ENCODE measurements at regions not wholly inside any gene's neighbourhood (a gene's known extent, or its start where the extent isn't known, plus 50 kb on each side); places are given as distances from the start of the nearest gene placed in this dataset.
A peak's percentile ranks its signal among the peaks of the same experiment; 100 is the strongest.

- no peak overlapping the region for H3K4me3 ChIP-seq
- no peak overlapping the region for H3K27ac ChIP-seq
- WGBS (ENCODE audit: insufficient coverage, low coverage, low lambda C conversion rate, missing lambda C conversion rate), result 87% methylated on average over 5 of the region's 19 CpGs
- H3K9me3 ChIP-seq, result no peaks in the 10 kb centered on the region
- no peaks in the 10 kb centered on the region for H3K27me3 ChIP-seq
- H3K4me1 ChIP-seq, result no peaks in the 10 kb centered on the region
- no peak for DNase-seq
- no peaks in the 10 kb centered on the region for H3K36me3 ChIP-seq
- intact Hi-C loops (cut with DNase I), result no loop called here
- no peak for ATAC-seq
- no peak for TF ChIP-seq POLR2A (IDR thresholded peaks at IDR 0.05)
- no peak for TF ChIP-seq CTCF (IDR thresholded peaks at IDR 0.05)
Observed at GRCh38 chr10:78950656-78951587, 117.8 kb upstream of the ZMIZ1 start.

- Histone ChIP-seq H3K4me3 (no peak overlapping the region), H3K27ac (no peak overlapping the region), H3K9me3 (no peaks in the 10 kb centered on the region), H3K4me1 (no peaks in the 10 kb centered on the region), H3K36me3 (no peaks in the 10 kb centered on the region), H3K27me3 (no peaks in the 10 kb centered on the region)
- 53% methylated on average over 4 of the region's 4 CpGs for WGBS (ENCODE audit: insufficient coverage, low coverage, low lambda C conversion rate, missing lambda C conversion rate)
- intact Hi-C loops (cut with DNase I), result no loop called here
- TF ChIP-seq CTCF (IDR thresholded peaks at IDR 0.05) (no peak), POLR2A (IDR thresholded peaks at IDR 0.05) (no peak)
- ATAC-seq, result peak in 1 of 4 donors; percentile 52
- no peak for DNase-seq
Observed at GRCh38 chr10:78952030-78952429, 116.7 kb upstream of the ZMIZ1 start.

DNA sequence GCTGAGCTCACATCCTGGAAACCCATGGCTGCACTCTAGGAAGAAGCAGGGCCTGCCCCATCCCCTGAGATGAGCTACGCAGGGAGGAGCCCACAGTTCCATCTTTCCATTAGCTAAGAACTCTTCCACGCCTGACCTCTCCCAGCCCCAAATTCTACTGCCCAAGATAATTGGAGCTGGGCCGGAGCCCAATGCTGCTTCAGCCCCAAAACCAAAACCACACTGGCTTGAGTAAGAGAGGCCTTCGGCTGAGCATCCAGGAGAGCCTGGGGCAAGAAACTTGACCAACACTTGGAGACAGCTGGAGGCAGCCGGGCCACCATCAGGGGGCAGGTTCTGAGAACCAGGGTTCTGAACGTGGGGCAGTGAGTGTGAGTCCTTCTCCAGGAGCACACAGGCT, 116.1 kb upstream of the ZMIZ1 start:
- 50% methylated on average over 2 of the region's 6 CpGs for WGBS (ENCODE audit: insufficient coverage, low coverage, low lambda C conversion rate, missing lambda C conversion rate)
- intact Hi-C loops (cut with DNase I), result no loop called here
- ATAC-seq (peak in 1 of 4 donors; percentile 8), DNase-seq (no peak)
- H3K4me1 ChIP-seq, result no peaks in the 10 kb centered on the region
- no peaks in the 10 kb centered on the region for H3K9me3 ChIP-seq
- TF ChIP-seq CTCF (IDR thresholded peaks at IDR 0.05) (no peak), POLR2A (IDR thresholded peaks at IDR 0.05) (no peak)
- no peak overlapping the region for H3K4me3 ChIP-seq
- no peaks in the 10 kb centered on the region for H3K36me3 ChIP-seq
- H3K27ac ChIP-seq, result no peak overlapping the region
- H3K27me3 ChIP-seq, result no peaks in the 10 kb centered on the region

DNA sequence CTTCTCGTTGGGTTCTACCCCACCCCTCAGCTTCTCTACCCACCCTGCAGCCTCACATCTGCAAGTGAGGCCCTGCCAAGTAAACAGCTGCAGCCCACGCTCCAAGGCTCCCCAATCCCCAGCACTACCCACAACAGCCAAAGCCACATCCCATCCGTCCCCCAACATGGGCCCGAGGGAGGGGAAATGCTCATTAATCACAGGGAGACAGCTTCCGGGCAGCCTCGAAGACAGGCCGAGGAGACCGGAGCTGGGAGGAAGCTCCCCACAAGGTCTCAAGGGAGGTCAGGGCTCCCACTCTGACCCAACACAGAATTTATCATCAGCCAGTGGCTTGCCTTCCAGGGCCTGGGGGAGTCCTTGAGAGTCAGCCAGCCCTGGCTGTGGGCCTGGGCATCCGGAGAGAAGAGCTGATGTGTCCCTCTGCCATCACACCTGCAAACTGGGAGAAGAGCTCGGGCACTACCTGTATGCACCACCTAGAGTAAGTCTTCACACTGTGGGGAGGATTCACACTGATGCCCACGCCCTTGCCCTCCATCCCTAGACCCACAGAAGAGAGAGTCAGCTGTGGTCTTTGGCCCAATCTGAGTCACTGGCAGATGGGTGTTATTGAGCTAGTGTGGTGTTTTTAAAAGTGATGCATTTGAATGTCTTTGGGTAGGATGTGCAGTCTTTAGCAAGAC, 115.5 kb upstream of the ZMIZ1 start:
- TF ChIP-seq CTCF (IDR thresholded peaks at IDR 0.05) (no peak), POLR2A (IDR thresholded peaks at IDR 0.05) (no peak)
- DNase-seq, result no peak

More for the DNA sequence above, 115.5 kb upstream of the ZMIZ1 start:
- H3K4me3 ChIP-seq, result no peak overlapping the region
- intact Hi-C loops (cut with DNase I), result no loop called here
- H3K4me1 ChIP-seq, result no peaks in the 10 kb centered on the region
- H3K36me3 ChIP-seq, result no peaks in the 10 kb centered on the region
- no peaks in the 10 kb centered on the region for H3K27me3 ChIP-seq
- ATAC-seq, result peak; percentile 62 to 76 (median 70)
- 78% methylated on average over 5 of the region's 11 CpGs for WGBS (ENCODE audit: insufficient coverage, low coverage, low lambda C conversion rate, missing lambda C conversion rate)
- no peak overlapping the region for H3K27ac ChIP-seq
- H3K9me3 ChIP-seq, result no peaks in the 10 kb centered on the region

Data from right lobe of liver (tissue), 6 donors.